K562 (cell line): ENCODE measurements at regions not wholly inside any gene's neighbourhood (a gene's known extent, or its start where the extent isn't known, plus 50 kb on each side); places are given as distances from the start of the nearest gene placed in this dataset.

Experiments used
- ATAC-seq: fragments of 200-7000 bp; cut with Tn5 transposase; 3 replicates; pipeline ENCODE4 v1.9.1; 2020; ENCODE audit warnings: moderate library complexity
- BruUV-seq: library from RNA; stranded (reverse); fragments of 400-500 nt; replicated peaks from 2 replicates; lab custom pipeline; 2021; lab: Mats Ljungman, UMichigan
- CTCF ChIA-PET: fragments of 300-600 bp; formaldehyde crosslinking; extraction: SDS; loops from one replicate; lab custom pipeline; 2021; ENCODE audit warnings: low intra/inter-chr PET ratio; lab: Yijun Ruan, JAX
- POLR2A ChIA-PET: fragments of 300-600, 350-650 bp; sonication (Branson Sonifier 250); formaldehyde crosslinking; extraction: SDS; loops from one replicate; lab custom pipeline; 2021; ENCODE audit warnings: antibody characterized with exemption, inconsistent platforms; lab: Yijun Ruan, JAX
- DNase-seq, 4 experiments: peaks; one replicate each; pipeline versions ENCODE4 v3.0.0 to v3.0.0-alpha.2; 2011 to 2018; ENCODE audit warnings: low spot score in 3 of 4, mixed read lengths in 3 of 4; ENCODE audit errors: extremely low read depth in 1 of 4
- FAIRE-seq: peaks from 2 replicates; lab custom pipeline; 2011; peaks lifted over from hg19 to GRCh38; lab: Jason Lieb, UNC
- H2AFZ ChIP-seq: 2 replicates; pipeline ENCODE4 v1.6.0; 2011; ENCODE audit warnings: low read depth, low read length, control low read depth, inconsistent platforms
- H3K27ac ChIP-seq: fragments of 200-600 bp; 3 replicates; pipeline ENCODE4 v1.8.0; 2011; ENCODE audit warnings: low read depth, mild to moderate bottlenecking, control low read depth, inconsistent platforms, low read length, moderate library complexity, mixed read lengths; ENCODE audit errors: extremely low read depth
- H3K27me3 ChIP-seq, 2 experiments: fragments of 300-600 bp in 1 of 2; 2 replicates in 1 of 2; 3 replicates in 1 of 2; pipeline versions ENCODE4 v1.6.0 to v1.8.0; 2011; ENCODE audit warnings: inconsistent platforms in 2 of 2, low read length in 2 of 2, mild to moderate bottlenecking in 1 of 2, mixed read lengths in 1 of 2, moderate library complexity in 1 of 2; ENCODE audit not compliant: control insufficient read depth in 2 of 2, insufficient read depth in 2 of 2
- H3K36me3 ChIP-seq: fragments of 300-600 bp; 3 replicates; pipeline ENCODE4 v1.8.0; 2011; ENCODE audit warnings: mild to moderate bottlenecking, low read length, inconsistent platforms; ENCODE audit not compliant: control insufficient read depth, insufficient read depth
- H3K4me1 ChIP-seq, 2 experiments: fragments of 200-600 bp in 1 of 2; replicated peaks in 1 of 2; 2 replicates in 1 of 2; 3 replicates in 1 of 2; pipeline versions ENCODE4 v1.5.1 to v1.8.0; 2011; ENCODE audit warnings: inconsistent platforms in 2 of 2, low read length in 2 of 2, mild to moderate bottlenecking in 1 of 2, mixed read lengths in 1 of 2, moderate library complexity in 1 of 2; ENCODE audit not compliant: control insufficient read depth in 2 of 2, insufficient read depth in 2 of 2
- H3K4me2 ChIP-seq: 2 replicates; pipeline ENCODE4 v1.6.1; 2011; ENCODE audit warnings: low read length, control low read depth, inconsistent platforms, mixed read lengths; ENCODE audit not compliant: insufficient read depth
- H3K4me3 ChIP-seq: fragments of 200-600 bp; sonication (generic), shearing (Covaris generic); 2 replicates; pipeline ENCODE4 v1.5.1; 2016; ENCODE audit warnings: control low read depth, inconsistent platforms
- H3K79me2 ChIP-seq: fragments of 200-600 bp; 3 replicates; pipeline ENCODE4 v1.8.0; 2011; ENCODE audit warnings: low read length, inconsistent platforms; ENCODE audit not compliant: control insufficient read depth, insufficient read depth
- H3K9ac ChIP-seq, 2 experiments: 2 replicates each; pipeline versions ENCODE4 v1.6.0 to v1.6.1; 2011; ENCODE audit warnings: low read depth in 2 of 2, low read length in 2 of 2, control low read depth in 1 of 2, inconsistent platforms in 1 of 2, mild to moderate bottlenecking in 1 of 2, mixed read lengths in 1 of 2; ENCODE audit not compliant: insufficient read depth in 1 of 2
- H3K9me1 ChIP-seq: one replicate; pipeline ENCODE4 v1.6.0; 2011; ENCODE audit warnings: inconsistent platforms, mild to moderate bottlenecking, low read length, moderate library complexity; ENCODE audit not compliant: control insufficient read depth, insufficient read depth
- H3K9me3 ChIP-seq: replicated peaks from 2 replicates; pipeline ENCODE4 v1.5.1; 2011; ENCODE audit warnings: low read depth, low read length, inconsistent platforms; ENCODE audit not compliant: control insufficient read depth, insufficient read depth
- H4K20me1 ChIP-seq: replicated peaks from 2 replicates; pipeline ENCODE4 v1.6.1; 2011; ENCODE audit warnings: low read length, inconsistent platforms, mixed read lengths; ENCODE audit not compliant: control insufficient read depth, insufficient read depth
- MTA1 ChIP-seq: fragments of 450-650 bp; IDR thresholded peaks from 2 replicates; pipeline ENCODE4 v1.6.1; 2017; ENCODE audit warnings: borderline replicate concordance
- NCOA2 ChIP-seq, 2 experiments: fragments of 450-650 bp; IDR thresholded peaks; 2 replicates each; pipeline ENCODE4 v1.6.1; 2018; ENCODE audit warnings: mild to moderate bottlenecking in 2 of 2, moderate library complexity in 1 of 2; ENCODE audit not compliant: partially characterized antibody in 2 of 2
- RBM25 ChIP-seq: fragments of 200-400 bp; formaldehyde crosslinking; IDR thresholded peaks from 2 replicates; pipeline ENCODE4 v1.6.1; 2018; ENCODE audit warnings: low read length, low read depth, moderate library complexity; ENCODE audit not compliant: severe bottlenecking
- RFX1 ChIP-seq: fragments of 450-650 bp; IDR thresholded peaks from 2 replicates; pipeline ENCODE4 v1.6.1; 2016; ENCODE audit warnings: mild to moderate bottlenecking, moderate library complexity
- WGBS: fragments of 100-300 bp; shearing (Covaris generic); methylation state at CpG from one replicate; pipeline ENCODE4 v1.1.6; 2016; ENCODE audit warnings: low coverage, mixed read lengths; ENCODE audit not compliant: insufficient coverage; ENCODE audit errors: missing lambda C conversion rate; 5-methylcytosine and 5-hydroxymethylcytosine counted together
- in situ Hi-C: fragments of 300-500 bp; cut with MboI; formaldehyde crosslinking; loops from 4 replicates; pipeline ENCODE4 v1.15.0; 2018; ENCODE audit warnings: inconsistent platforms, mixed read lengths
- intact Hi-C: fragments of 100-400 bp; cut with micrococcal nuclease; formaldehyde crosslinking; loops from 2 replicates; pipeline ENCODE4 v1.14.2; 2022

DNA sequence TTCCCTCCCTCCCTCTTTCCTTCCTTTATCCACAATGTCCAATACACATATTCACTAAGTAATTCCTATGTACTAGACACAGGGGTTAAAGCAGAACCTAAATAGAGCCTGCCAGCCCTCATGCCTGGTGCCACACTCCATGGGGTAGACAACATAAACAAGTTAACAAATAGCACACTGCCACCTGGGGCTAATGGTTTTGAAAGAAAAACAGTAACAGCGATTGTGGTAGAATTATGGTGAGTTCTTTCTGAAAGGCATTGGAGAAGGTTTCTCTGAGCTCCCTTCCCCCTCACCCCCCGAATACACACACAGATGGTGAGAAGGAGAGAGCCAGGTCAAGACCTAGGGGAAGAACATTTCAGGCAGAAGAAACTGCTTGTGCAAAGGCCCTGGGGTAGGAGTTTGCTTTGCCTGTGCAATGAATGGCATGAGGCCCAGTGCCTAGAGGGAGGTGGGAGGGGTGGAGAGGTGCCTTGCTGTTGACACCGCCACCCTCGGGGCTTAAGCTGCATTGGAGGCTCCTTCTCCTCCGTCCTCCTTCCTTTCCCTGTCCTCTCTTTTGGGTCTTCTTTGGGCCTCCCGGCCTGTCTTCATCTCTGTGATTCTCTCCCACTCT lies 502.4 kb upstream of the SULF2 start:
- H3K4me2 ChIP-seq = no peak overlapping the region
- no peaks in the 10 kb centered on the region for H3K9me3 ChIP-seq
- no peak for ATAC-seq
- no peak overlapping the region for H3K9ac ChIP-seq
- POLR2A ChIA-PET = interaction anchor here (0.6 kb wide), 1 partner anchor 121 kb away, joined by 3 read pairs; no protein-coding TSS in a partner anchor
- H2AFZ ChIP-seq = no peak overlapping the region
- no peaks in the 10 kb centered on the region for H3K79me2 ChIP-seq
- no peaks in the 10 kb centered on the region for H3K9me1 ChIP-seq
- H3K36me3 ChIP-seq = no peaks in the 10 kb centered on the region
- no peak overlapping the region for H3K4me3 ChIP-seq
- H3K27me3 ChIP-seq = peaks cover 8 to 11% of the 10 kb centered on the region in 2 experiments; a peak in 4 of 5 replicates
- no TSS peak for BruUV-seq
- peak; percentile 12 for TF ChIP-seq RBM25
- TF ChIP-seq RFX1 = no peak
- intact Hi-C loops (no loop called here), in situ Hi-C loops (no loop called here)
- WGBS = 0% methylated on average over 4 of the region's 6 CpGs
- CTCF ChIA-PET = no interaction called here
- no peaks in the 10 kb centered on the region for H4K20me1 ChIP-seq
- H3K4me1 ChIP-seq = no peaks in the 10 kb centered on the region
- H3K27ac ChIP-seq = no peak overlapping the region
- DNase-seq = no peak
- FAIRE-seq = no peak

GRCh38 chr20:48287021-48287494 lies 501.8 kb upstream of the SULF2 start:
- H3K79me2 ChIP-seq = no peaks in the 10 kb centered on the region
- H3K36me3 ChIP-seq = no peaks in the 10 kb centered on the region
- no peak overlapping the region for H3K4me2 ChIP-seq
- no peak overlapping the region for H3K4me3 ChIP-seq
- POLR2A ChIA-PET = interaction anchor here (0.6 to 0.9 kb wide), 2 partner anchors 120 to 209 kb away, joined by 3 read pairs; no protein-coding TSS in a partner anchor
- in situ Hi-C loops = no loop called here
- no peak overlapping the region for H2AFZ ChIP-seq
- no peak for TF ChIP-seq MTA1
- TF ChIP-seq NCOA2 (IDR thresholded peaks at IDR 0.05; ENCODE audit: partially characterized antibody in 2 of 2) = no peak
- no peaks in the 10 kb centered on the region for H3K9me3 ChIP-seq
- no peak overlapping the region for H3K27ac ChIP-seq
- BruUV-seq = no TSS peak
- peaks cover 8 to 11% of the 10 kb centered on the region in 2 experiments; a peak in 4 of 5 replicates for H3K27me3 ChIP-seq
- no peaks in the 10 kb centered on the region for H3K4me1 ChIP-seq
- intact Hi-C loops = no loop called here
- CTCF ChIA-PET = no interaction called here
- no peak overlapping the region for H3K9ac ChIP-seq
- DNase-seq (no peak), ATAC-seq (no peak), FAIRE-seq (no peak)
- 0% methylated on average over 7 of the region's 7 CpGs for WGBS
- no peaks in the 10 kb centered on the region for H4K20me1 ChIP-seq
- no peaks in the 10 kb centered on the region for H3K9me1 ChIP-seq
